Endothelial cell of umbilical vein (primary cell): ENCODE measurements at regions not wholly inside any gene's neighbourhood (a gene's known extent, or its start where the extent isn't known, plus 50 kb on each side); places are given as distances from the start of the nearest gene placed in this dataset.

ENCODE experiments used
- CTCF ChIP-seq, 2 donors: IDR thresholded peaks; 1 replicate in 1 of 2; 2 replicates in 1 of 2; pipeline ENCODE4 v1.5.1; 2011; ENCODE audit warnings: low read length in 2 of 2, mild to moderate bottlenecking in 2 of 2, moderate library complexity in 2 of 2, control low read depth in 1 of 2, inconsistent platforms in 1 of 2, low read depth in 1 of 2; ENCODE audit not compliant: insufficient read depth in 1 of 2; ENCODE audit errors: extremely low read depth in 1 of 2
- EZH2 ChIP-seq: IDR thresholded peaks from 2 replicates; pipeline ENCODE4 v1.6.1; 2012; ENCODE audit warnings: borderline replicate concordance, low read depth, mild to moderate bottlenecking, moderate library complexity, low read length, inconsistent platforms; ENCODE audit not compliant: severe bottlenecking
- FOS ChIP-seq: IDR thresholded peaks from 2 replicates; pipeline ENCODE4 v1.6.1; 2011; ENCODE audit warnings: mild to moderate bottlenecking, low read length, moderate library complexity, borderline replicate concordance; ENCODE audit not compliant: insufficient read depth
- GATA2 ChIP-seq: IDR thresholded peaks from 2 replicates; pipeline ENCODE4 v1.7.0; 2011; ENCODE audit warnings: low read depth, mild to moderate bottlenecking, moderate library complexity, mixed read lengths, low read length; ENCODE audit not compliant: insufficient read length, insufficient read depth
- POLR2A ChIP-seq: IDR thresholded peaks from 2 replicates; pipeline ENCODE4 v1.6.1; 2012; ENCODE audit warnings: low read depth, mild to moderate bottlenecking, control low read depth, low read length
- POLR2AphosphoS5 ChIP-seq: IDR thresholded peaks from 2 replicates; pipeline ENCODE4 v1.6.1; 2012; ENCODE audit warnings: low read depth, mild to moderate bottlenecking, control low read depth, low read length, moderate library complexity; ENCODE audit not compliant: insufficient read depth
- TF ChIP-seq, protein P1 (sequence below): IDR thresholded peaks from 2 replicates; pipeline ENCODE4 v1.6.1; 2011; ENCODE audit not compliant: insufficient read depth, insufficient read length

- TF ChIP-seq CTCF (IDR thresholded peaks at IDR 0.05; ENCODE audit: extremely low read depth in 1 of 2, insufficient read depth in 1 of 2, low read depth in 1 of 2, low read length in 2 of 2) (no peak), POLR2A (no peak), FOS (no peak), POLR2AphosphoS5 (no peak), EZH2 (no peak), GATA2 (no peak)
- TF ChIP-seq, protein P1, sequence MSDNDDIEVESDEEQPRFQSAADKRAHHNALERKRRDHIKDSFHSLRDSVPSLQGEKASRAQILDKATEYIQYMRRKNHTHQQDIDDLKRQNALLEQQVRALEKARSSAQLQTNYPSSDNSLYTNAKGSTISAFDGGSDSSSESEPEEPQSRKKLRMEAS, result no peak
Measured at GRCh38 chr3:44058868-44059203, 182.8 kb upstream of the TOPAZ1 start.
